ENCODE measurements at regions not wholly inside any gene's neighbourhood (a gene's known extent, or its start where the extent isn't known, plus 50 kb on each side); places are given as distances from the start of the nearest gene placed in this dataset.

GRCh38 chr16:80105751-80106150 lies 435.0 kb upstream of the DYNLRB2 start:
- no peaks in the 10 kb centered on the region for H3K79me2 ChIP-seq
- H3K9me3 ChIP-seq (ENCODE audit: control insufficient read depth, low read length): no peaks in the 10 kb centered on the region
- no peaks in the 10 kb centered on the region for H3K4me1 ChIP-seq
- no peaks in the 10 kb centered on the region for H3K36me3 ChIP-seq (ENCODE audit: control insufficient read depth, insufficient read depth, low read length)
- no peaks in the 10 kb centered on the region for H3K27me3 ChIP-seq (ENCODE audit: control insufficient read depth, insufficient read depth, low read length)
- TF ChIP-seq CTCF (IDR thresholded peaks at IDR 0.05): no peak
- no peak overlapping the region for H3K4me2 ChIP-seq (ENCODE audit: low read length)
- no peak overlapping the region for H2AFZ ChIP-seq
- H3K27ac ChIP-seq: no peak overlapping the region
- H3K4me3 ChIP-seq (ENCODE audit: low read depth, low read length): no peak overlapping the region
- H3K9ac ChIP-seq: no peak overlapping the region

GRCh38 chr16:80105160-80105559 lies 435.6 kb upstream of the DYNLRB2 start:
- Histone ChIP-seq H2AFZ (no peak overlapping the region), H3K36me3 (ENCODE audit: control insufficient read depth, insufficient read depth, low read length) (no peaks in the 10 kb centered on the region), H3K27ac (no peak overlapping the region), H3K27me3 (ENCODE audit: control insufficient read depth, insufficient read depth, low read length) (no peaks in the 10 kb centered on the region), H3K4me2 (ENCODE audit: low read length) (no peak overlapping the region), H3K9ac (no peak overlapping the region), H3K9me3 (ENCODE audit: control insufficient read depth, low read length) (no peaks in the 10 kb centered on the region), H3K4me3 (ENCODE audit: low read depth, low read length) (no peak overlapping the region), H3K4me1 (no peaks in the 10 kb centered on the region), H3K79me2 (no peaks in the 10 kb centered on the region)
- TF ChIP-seq CTCF (IDR thresholded peaks at IDR 0.05): no peak

- Histone ChIP-seq H3K9ac (no peak overlapping the region), H3K27me3 (ENCODE audit: control insufficient read depth, insufficient read depth, low read length) (no peaks in the 10 kb centered on the region), H3K4me2 (ENCODE audit: low read length) (no peak overlapping the region), H3K27ac (no peak overlapping the region), H2AFZ (no peak overlapping the region), H3K4me1 (no peaks in the 10 kb centered on the region), H3K36me3 (ENCODE audit: control insufficient read depth, insufficient read depth, low read length) (no peaks in the 10 kb centered on the region), H3K79me2 (no peaks in the 10 kb centered on the region), H3K9me3 (ENCODE audit: control insufficient read depth, low read length) (no peaks in the 10 kb centered on the region), H3K4me3 (ENCODE audit: low read depth, low read length) (no peak overlapping the region)
- no peak for TF ChIP-seq CTCF (IDR thresholded peaks at IDR 0.05)
Measured at GRCh38 chr16:80104401-80104800, 436.4 kb upstream of the DYNLRB2 start.

GRCh38 chr16:80103463-80103862 lies 437.3 kb upstream of the DYNLRB2 start:
- Histone ChIP-seq H3K9me3 (ENCODE audit: control insufficient read depth, low read length) (no peaks in the 10 kb centered on the region), H3K4me1 (no peaks in the 10 kb centered on the region), H3K9ac (no peak overlapping the region), H3K27me3 (ENCODE audit: control insufficient read depth, insufficient read depth, low read length) (no peaks in the 10 kb centered on the region), H3K36me3 (ENCODE audit: control insufficient read depth, insufficient read depth, low read length) (no peaks in the 10 kb centered on the region), H3K79me2 (no peaks in the 10 kb centered on the region), H3K4me3 (ENCODE audit: low read depth, low read length) (no peak overlapping the region), H2AFZ (no peak overlapping the region), H3K27ac (no peak overlapping the region), H3K4me2 (ENCODE audit: low read length) (no peak overlapping the region)
- no peak for TF ChIP-seq CTCF (IDR thresholded peaks at IDR 0.05)

GRCh38 chr16:80100846-80101451 lies 439.8 kb upstream of the DYNLRB2 start:
- H3K4me2 ChIP-seq (ENCODE audit: low read length): no peak overlapping the region
- no peak overlapping the region for H2AFZ ChIP-seq
- H3K36me3 ChIP-seq (ENCODE audit: control insufficient read depth, insufficient read depth, low read length): no peaks in the 10 kb centered on the region
- no peak for TF ChIP-seq CTCF (IDR thresholded peaks at IDR 0.05)
- no peak overlapping the region for H3K4me3 ChIP-seq (ENCODE audit: low read depth, low read length)
- H3K27ac ChIP-seq: no peak overlapping the region
- no peaks in the 10 kb centered on the region for H3K9me3 ChIP-seq (ENCODE audit: control insufficient read depth, low read length)
- no peaks in the 10 kb centered on the region for H3K27me3 ChIP-seq (ENCODE audit: control insufficient read depth, insufficient read depth, low read length)
- no peaks in the 10 kb centered on the region for H3K79me2 ChIP-seq
- no peak overlapping the region for H3K9ac ChIP-seq
- no peaks in the 10 kb centered on the region for H3K4me1 ChIP-seq

All from parathyroid adenoma (tissue), 2 donors.